Activated CD4-positive, alpha-beta memory T cell treated with anti-CD3 and anti-CD28 coated beads for 36 hours (primary cell): ENCODE measurements at regions not wholly inside any gene's neighbourhood (a gene's known extent, or its start where the extent isn't known, plus 50 kb on each side); places are given as distances from the start of the nearest gene placed in this dataset.
"Not testable (repeated sequence)": the region's sequence is repeated elsewhere in the genome, so short reads cannot be mapped to it uniquely, and the experiment has no call there.

Experiments used
- CTCF ChIA-PET: fragments of 350-600 bp; sonication (Branson Sonifier 250); formaldehyde crosslinking; loops from one replicate; lab custom pipeline; 2021; ENCODE audit warnings: antibody characterized with exemption, inconsistent platforms; lab: Charles Lee
- POLR2A ChIA-PET: fragments of 350-600 bp; sonication (Branson Sonifier 250); formaldehyde crosslinking; loops from one replicate; lab custom pipeline; 2021; ENCODE audit warnings: antibody characterized with exemption; lab: Charles Lee
- DNase-seq: peaks from one replicate; pipeline ENCODE4 v3.0.0-alpha.2; 2020
- H3K27ac Mint-ChIP-seq: one replicate; pipeline ENCODE4 v1.8.0; 2021; ENCODE audit warnings: mixed read lengths
- H3K27me3 Mint-ChIP-seq: one replicate; pipeline ENCODE4 v1.8.0; 2021; ENCODE audit warnings: mixed read lengths
- H3K36me3 Mint-ChIP-seq: one replicate; pipeline ENCODE4 v1.8.0; 2021; ENCODE audit warnings: mixed read lengths
- H3K4me1 Mint-ChIP-seq: one replicate; pipeline ENCODE4 v1.8.0; 2021; ENCODE audit warnings: low read depth, mixed read lengths
- H3K4me3 Mint-ChIP-seq: one replicate; pipeline ENCODE4 v1.8.0; 2021; ENCODE audit warnings: mild to moderate bottlenecking, mixed read lengths
- H3K9me3 Mint-ChIP-seq: one replicate; pipeline ENCODE4 v1.8.0; 2021; ENCODE audit warnings: mixed read lengths
- intact Hi-C: fragments of 100-400 bp; cut with micrococcal nuclease; formaldehyde crosslinking; loops from one replicate; pipeline ENCODE4 v1.15.1; 2023

GRCh38 chr9:115404311-115404710 lies 286.4 kb upstream of the TNC start:
- ChIA-PET CTCF (no interaction called here), POLR2A (no interaction called here)
- Mint-ChIP-seq H3K4me1 (no peaks in the 10 kb centered on the region), H3K36me3 (no peaks in the 10 kb centered on the region), H3K4me3 (no peak overlapping the region), H3K27me3 (peaks cover 18% of the 10 kb centered on the region), H3K9me3 (no peaks in the 10 kb centered on the region), H3K27ac (no peak overlapping the region)
- intact Hi-C loops: no loop called here
- no peak for DNase-seq

- no peaks in the 10 kb centered on the region for H3K4me1 Mint-ChIP-seq
- DNase-seq: no peak
- H3K4me3 Mint-ChIP-seq: no peak overlapping the region
- ChIA-PET CTCF (no interaction called here), POLR2A (no interaction called here)
- peaks cover 14% of the 10 kb centered on the region for H3K27me3 Mint-ChIP-seq
- H3K27ac Mint-ChIP-seq: no peak overlapping the region
- no peaks in the 10 kb centered on the region for H3K36me3 Mint-ChIP-seq
- no peaks in the 10 kb centered on the region for H3K9me3 Mint-ChIP-seq
- intact Hi-C loops: no loop called here
These were observed 293.6 kb upstream of the TNC start for GRCh38 chr9:115411516-115411915.

DNA sequence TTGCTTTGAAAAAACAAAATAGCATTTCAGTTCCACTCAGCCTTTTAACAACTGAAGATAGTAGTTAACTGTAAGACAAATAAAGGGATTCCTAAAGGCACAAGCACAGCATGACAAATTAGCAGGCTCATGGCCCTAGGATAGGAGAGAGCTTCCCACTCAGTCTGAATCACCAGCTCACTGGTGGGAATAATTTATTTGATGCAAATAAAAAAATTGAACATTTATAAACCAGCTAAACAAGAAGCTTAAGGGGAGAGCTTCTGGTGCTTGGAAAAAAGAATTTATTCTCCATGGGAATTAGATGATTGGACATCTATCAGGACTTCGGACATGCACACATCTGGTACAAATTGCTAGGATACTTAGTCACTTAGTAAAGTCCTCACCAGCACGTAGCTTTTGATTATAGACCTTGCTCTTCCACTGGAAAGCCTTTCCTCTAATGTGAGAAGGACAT lies 294.1 kb upstream of the TNC start:
- ChIA-PET CTCF (no interaction called here), POLR2A (no interaction called here)
- Mint-ChIP-seq H3K27ac (no peak overlapping the region), H3K27me3 (peaks cover 12% of the 10 kb centered on the region), H3K4me3 (no peak overlapping the region), H3K9me3 (no peaks in the 10 kb centered on the region), H3K4me1 (no peaks in the 10 kb centered on the region), H3K36me3 (no peaks in the 10 kb centered on the region)
- intact Hi-C loops: no loop called here
- no peak for DNase-seq

DNA sequence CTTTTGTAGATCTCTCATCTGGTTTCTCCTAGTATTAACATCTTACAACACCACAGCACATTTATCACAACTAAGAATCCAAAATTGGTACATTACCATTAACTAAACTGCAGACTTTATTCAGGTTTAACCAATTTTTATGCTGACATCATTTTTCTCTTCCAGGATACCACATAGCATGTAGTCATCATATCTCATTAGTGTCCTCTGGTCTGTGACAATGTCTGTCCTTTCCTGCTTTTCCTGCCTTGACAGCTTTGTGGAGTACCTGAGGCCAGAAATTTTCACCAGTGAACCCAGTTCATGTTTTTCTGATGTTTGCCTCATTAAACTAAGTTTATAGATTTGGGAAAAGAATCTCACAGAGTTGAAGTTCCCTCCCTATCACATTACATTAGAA lies 294.7 kb upstream of the TNC start:
- ChIA-PET POLR2A (no interaction called here), CTCF (no interaction called here)
- Mint-ChIP-seq H3K4me1 (no peaks in the 10 kb centered on the region), H3K27ac (no peak overlapping the region), H3K36me3 (no peaks in the 10 kb centered on the region), H3K4me3 (no peak overlapping the region), H3K27me3 (peaks cover 12% of the 10 kb centered on the region), H3K9me3 (no peaks in the 10 kb centered on the region)
- DNase-seq: no peak
- intact Hi-C loops: no loop called here

DNA sequence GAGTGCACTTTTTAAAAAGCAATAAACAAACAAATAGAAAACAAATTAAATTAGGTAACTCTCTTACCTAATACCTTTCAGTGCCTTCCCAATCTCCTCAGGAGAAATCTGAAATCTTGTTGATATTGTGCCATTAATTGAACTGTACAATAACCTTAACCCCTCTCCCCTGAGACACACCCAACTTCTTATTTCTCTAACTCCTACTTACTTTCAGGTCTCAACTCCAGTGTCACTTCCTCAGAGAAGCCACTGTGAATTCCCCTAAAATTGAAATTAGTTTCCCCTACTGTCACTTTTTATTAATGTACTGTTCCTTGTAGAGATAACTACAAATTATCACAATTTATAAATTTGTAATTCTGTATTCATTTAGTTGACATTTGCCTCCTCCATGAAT lies 295.3 kb upstream of the TNC start:
- H3K4me1 Mint-ChIP-seq: no peaks in the 10 kb centered on the region
- POLR2A ChIA-PET: no interaction called here
- CTCF ChIA-PET: no interaction called here
- H3K27me3 Mint-ChIP-seq: peaks cover 11% of the 10 kb centered on the region
- H3K36me3 Mint-ChIP-seq: no peaks in the 10 kb centered on the region
- intact Hi-C loops: no loop called here
- no peak overlapping the region for H3K27ac Mint-ChIP-seq
- DNase-seq: no peak
- no peak overlapping the region for H3K4me3 Mint-ChIP-seq
- H3K9me3 Mint-ChIP-seq: no peaks in the 10 kb centered on the region

DNA sequence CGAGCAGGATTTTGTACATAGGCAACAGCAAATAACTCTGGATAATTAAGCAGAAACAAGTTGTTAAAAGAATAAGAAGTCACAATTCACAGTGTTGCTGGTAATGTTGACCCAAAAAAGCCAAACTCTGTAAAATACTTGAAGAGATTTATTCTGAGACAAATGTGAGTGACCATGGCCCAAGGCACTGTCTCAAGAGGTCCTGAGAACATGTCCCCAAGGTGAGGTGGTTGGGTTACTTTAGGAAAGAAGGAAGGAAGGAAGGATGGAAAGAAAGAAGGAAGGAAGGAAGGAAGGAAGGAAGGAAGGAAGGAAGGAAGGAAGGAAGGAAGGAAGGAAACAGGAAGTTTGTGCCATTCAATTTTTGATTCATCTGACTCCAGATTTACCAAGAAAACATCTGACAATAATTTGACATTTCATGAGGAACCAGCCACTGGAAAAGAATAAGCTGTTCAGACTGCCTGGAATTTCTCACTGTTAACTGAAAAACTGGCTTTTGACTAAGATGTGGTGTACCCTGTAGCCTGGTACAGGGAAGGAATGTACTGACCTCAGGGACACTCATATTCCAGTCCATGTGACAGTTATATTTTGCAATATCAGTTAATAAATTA lies 295.9 kb upstream of the TNC start:
- CTCF ChIA-PET: no interaction called here
- H3K4me3 Mint-ChIP-seq: no peak overlapping the region
- intact Hi-C loops: no loop called here
- DNase-seq: no peak
- H3K36me3 Mint-ChIP-seq: no peaks in the 10 kb centered on the region
- peaks cover 6% of the 10 kb centered on the region for H3K27me3 Mint-ChIP-seq
- H3K9me3 Mint-ChIP-seq: no peaks in the 10 kb centered on the region
- H3K27ac Mint-ChIP-seq: no peak overlapping the region
- POLR2A ChIA-PET: no interaction called here
- no peaks in the 10 kb centered on the region for H3K4me1 Mint-ChIP-seq

DNA sequence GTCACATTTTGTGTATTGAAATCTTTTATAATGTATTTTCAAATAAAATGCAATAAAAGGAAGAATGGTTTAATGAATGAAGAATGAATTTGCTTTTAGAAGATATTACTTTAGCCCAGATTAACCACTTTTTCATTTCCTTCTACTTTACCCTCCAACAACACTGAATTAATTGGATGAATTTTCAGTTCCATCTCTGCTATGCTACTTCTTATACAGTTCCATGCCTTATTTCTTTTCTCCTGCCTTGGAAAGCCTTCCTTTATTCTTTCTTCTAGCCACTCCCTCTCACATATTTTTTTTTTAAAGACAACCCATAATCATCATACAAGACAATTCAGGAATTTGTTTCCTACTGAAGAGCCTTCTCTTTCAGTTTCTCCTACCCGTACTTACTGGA lies 296.6 kb upstream of the TNC start:
- peaks cover 3% of the 10 kb centered on the region for H3K9me3 Mint-ChIP-seq
- no peak for DNase-seq
- intact Hi-C loops: no loop called here

GRCh38 chr9:115415450-115415849 lies 297.5 kb upstream of the TNC start:
- H3K4me3 Mint-ChIP-seq: no peak overlapping the region
- POLR2A ChIA-PET: no interaction called here
- intact Hi-C loops: no loop called here
- no peaks in the 10 kb centered on the region for H3K4me1 Mint-ChIP-seq
- H3K36me3 Mint-ChIP-seq: no peaks in the 10 kb centered on the region
- H3K9me3 Mint-ChIP-seq: peaks cover 5% of the 10 kb centered on the region
- H3K27me3 Mint-ChIP-seq: peaks cover 1% of the 10 kb centered on the region
- no peak overlapping the region for H3K27ac Mint-ChIP-seq
- CTCF ChIA-PET: no interaction called here
- DNase-seq: no peak

More for the DNA sequence above, 296.6 kb upstream of the TNC start:
- no peaks in the 10 kb centered on the region for H3K36me3 Mint-ChIP-seq
- no peaks in the 10 kb centered on the region for H3K4me1 Mint-ChIP-seq
- ChIA-PET CTCF (no interaction called here), POLR2A (no interaction called here)
- peaks cover 2% of the 10 kb centered on the region for H3K27me3 Mint-ChIP-seq
- no peak overlapping the region for H3K4me3 Mint-ChIP-seq
- no peak overlapping the region for H3K27ac Mint-ChIP-seq

GRCh38 chr9:115416299-115416698 lies 298.3 kb upstream of the TNC start:
- ChIA-PET POLR2A (no interaction called here), CTCF (no interaction called here)
- H3K9me3 Mint-ChIP-seq: peaks cover 9% of the 10 kb centered on the region
- H3K27me3 Mint-ChIP-seq: peaks cover 1% of the 10 kb centered on the region
- H3K4me1 Mint-ChIP-seq: no peaks in the 10 kb centered on the region
- H3K36me3 Mint-ChIP-seq: no peaks in the 10 kb centered on the region
- DNase-seq: no peak
- intact Hi-C loops: no loop called here
- no peak overlapping the region for H3K4me3 Mint-ChIP-seq
- no peak overlapping the region for H3K27ac Mint-ChIP-seq

- intact Hi-C loops, DNase-seq, H3K27me3 Mint-ChIP-seq, H3K4me1 Mint-ChIP-seq, H3K36me3 Mint-ChIP-seq, H3K4me3 Mint-ChIP-seq, POLR2A ChIA-PET, H3K27ac Mint-ChIP-seq, CTCF ChIA-PET: not testable (repeated sequence)
- H3K9me3 Mint-ChIP-seq: peaks cover 14% of the 10 kb centered on the region
These were observed 300.2 kb upstream of the TNC start for GRCh38 chr9:115418181-115418580.

GRCh38 chr9:115422932-115423440 lies 305.0 kb upstream of the TNC start:
- H3K4me3 Mint-ChIP-seq: no peak overlapping the region
- no peaks in the 10 kb centered on the region for H3K27me3 Mint-ChIP-seq
- peaks cover 22% of the 10 kb centered on the region for H3K9me3 Mint-ChIP-seq
- no peak overlapping the region for H3K27ac Mint-ChIP-seq
- H3K36me3 Mint-ChIP-seq: no peaks in the 10 kb centered on the region
- H3K4me1 Mint-ChIP-seq: no peaks in the 10 kb centered on the region
- intact Hi-C loops: no loop called here
- CTCF ChIA-PET: no interaction called here
- POLR2A ChIA-PET: no interaction called here
- no peak for DNase-seq

GRCh38 chr9:115423646-115424045 lies 305.7 kb upstream of the TNC start:
- DNase-seq: no peak
- ChIA-PET CTCF (no interaction called here), POLR2A (no interaction called here)
- Mint-ChIP-seq H3K4me1 (no peaks in the 10 kb centered on the region), H3K4me3 (no peak overlapping the region), H3K9me3 (peaks cover 22% of the 10 kb centered on the region), H3K27ac (no peak overlapping the region), H3K27me3 (no peaks in the 10 kb centered on the region), H3K36me3 (no peaks in the 10 kb centered on the region)
- intact Hi-C loops: no loop called here

DNA sequence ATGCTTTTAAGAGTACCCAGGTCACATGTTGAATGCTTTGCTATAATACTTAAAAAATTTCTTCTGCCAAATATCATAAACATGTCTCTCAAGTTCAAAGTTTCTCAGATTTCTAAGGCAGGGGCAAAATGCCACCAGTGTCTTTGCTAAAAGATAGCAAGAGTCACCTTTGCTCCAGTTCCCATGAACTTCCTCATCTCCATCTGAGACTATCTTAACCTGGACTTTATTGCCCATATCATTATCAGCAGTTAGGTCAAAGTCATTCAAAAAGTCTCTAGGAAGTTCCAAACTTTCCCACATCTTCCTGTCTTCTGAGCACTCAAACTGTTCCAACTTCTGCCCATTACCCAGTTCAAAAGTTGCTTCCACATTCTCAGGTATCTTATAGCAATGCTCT lies 307.6 kb upstream of the TNC start:
- intact Hi-C loops: no loop called here
- no peak for DNase-seq
- H3K27me3 Mint-ChIP-seq: no peaks in the 10 kb centered on the region
- H3K4me1 Mint-ChIP-seq: no peaks in the 10 kb centered on the region
- no peaks in the 10 kb centered on the region for H3K36me3 Mint-ChIP-seq
- no peak overlapping the region for H3K4me3 Mint-ChIP-seq
- ChIA-PET POLR2A (no interaction called here), CTCF (no interaction called here)
- peaks cover 16% of the 10 kb centered on the region for H3K9me3 Mint-ChIP-seq
- H3K27ac Mint-ChIP-seq: no peak overlapping the region
